DND-41 (cell line): ENCODE measurements at regions not wholly inside any gene's neighbourhood (a gene's known extent, or its start where the extent isn't known, plus 50 kb on each side); places are given as distances from the start of the nearest gene placed in this dataset.

Source experiments
- CTCF ChIP-seq: IDR thresholded peaks from 2 replicates; pipeline ENCODE4 v1.5.1; 2012; ENCODE audit warnings: borderline replicate concordance, low read length, moderate library complexity, mild to moderate bottlenecking; ENCODE audit not compliant: poor library complexity, severe bottlenecking; ENCODE audit errors: extremely low read depth
- EZH2 ChIP-seq: IDR thresholded peaks from 3 replicates; pipeline ENCODE4 v1.6.1; 2012; ENCODE audit warnings: borderline replicate concordance, low read depth, mild to moderate bottlenecking, moderate library complexity, low read length, inconsistent platforms; ENCODE audit not compliant: severe bottlenecking

GRCh38 chr19:30297969-30298368 lies 74.2 kb upstream of the ZNF536 start:
- TF ChIP-seq CTCF: no peak
- TF ChIP-seq EZH2: no peak
